HepG2 (cell line): ENCODE measurements at regions not wholly inside any gene's neighbourhood (a gene's known extent, or its start where the extent isn't known, plus 50 kb on each side); places are given as distances from the start of the nearest gene placed in this dataset.

Experiments
- ATAC-seq: fragments of 200-7000 bp; cut with Tn5 transposase; 3 replicates; pipeline ENCODE4 v1.9.1; 2020; ENCODE audit warnings: mild to moderate bottlenecking, moderate library complexity
- BruUV-seq: library from RNA; stranded (reverse); fragments of 400-500 nt; replicated peaks from 2 replicates; lab custom pipeline; 2021; lab: Mats Ljungman, UMichigan
- CTCF ChIA-PET: fragments of 300-600 bp; formaldehyde crosslinking; extraction: SDS; loops from one replicate; lab custom pipeline; 2021; ENCODE audit warnings: low total read pairs, inconsistent platforms, low intra/inter-chr PET ratio; lab: Yijun Ruan, JAX
- POLR2A ChIA-PET: fragments of 350-600 bp; sonication (Branson Sonifier 250); formaldehyde crosslinking; loops from one replicate; lab custom pipeline; 2020; ENCODE audit warnings: antibody characterized with exemption, inconsistent platforms; lab: Yijun Ruan, JAX
- DNase-seq: peaks from one replicate; pipeline ENCODE4 v3.0.0-alpha.2; 2015; ENCODE audit warnings: low spot score
- FAIRE-seq: peaks from 3 replicates; lab custom pipeline; 2011; peaks lifted over from hg19 to GRCh38; lab: Jason Lieb, UNC
- H2AFZ ChIP-seq: one replicate; pipeline ENCODE4 v1.6.1; 2011; ENCODE audit warnings: low read length, inconsistent platforms
- H3K27ac ChIP-seq: fragments of 300-600 bp; 3 replicates; pipeline ENCODE4 v1.8.0; 2011; ENCODE audit warnings: mixed run types, mild to moderate bottlenecking, mixed read lengths, low read length, inconsistent platforms; ENCODE audit not compliant: insufficient read depth; ENCODE audit errors: extremely low read length
- H3K27me3 ChIP-seq, 2 experiments: fragments of 200-600 bp in 1 of 2; 2 replicates in 1 of 2; 3 replicates in 1 of 2; pipeline versions ENCODE4 v1.6.0 to v1.8.0; 2011; ENCODE audit warnings: low read length in 2 of 2, mild to moderate bottlenecking in 2 of 2, moderate library complexity in 2 of 2, inconsistent platforms in 1 of 2; ENCODE audit not compliant: insufficient read depth in 2 of 2, control insufficient read depth in 1 of 2
- H3K36me3 ChIP-seq, 2 experiments: fragments of 200-600 bp in 1 of 2; replicated peaks in 1 of 2; 2 replicates in 1 of 2; 3 replicates in 1 of 2; pipeline versions ENCODE4 v1.5.1 to v1.8.0; 2011; ENCODE audit warnings: low read length in 2 of 2, inconsistent platforms in 1 of 2; ENCODE audit not compliant: insufficient read depth in 2 of 2, control insufficient read depth in 1 of 2
- H3K4me1 ChIP-seq: 2 replicates; pipeline ENCODE4 v1.5.1; 2012; ENCODE audit warnings: low read length, inconsistent platforms; ENCODE audit not compliant: insufficient read depth
- H3K4me2 ChIP-seq: 2 replicates; pipeline ENCODE4 v1.6.0; 2011; ENCODE audit warnings: low read depth, low read length, inconsistent platforms
- H3K4me3 ChIP-seq, 3 experiments: fragments of 200-600 bp in 1 of 3; sonication (generic), shearing (Covaris generic) in 1 of 3; replicated peaks in 1 of 3; 2 replicates each; pipeline ENCODE4 v1.5.1; 2011 to 2016; ENCODE audit warnings: low read length in 3 of 3, inconsistent platforms in 2 of 3, low read depth in 2 of 3, mild to moderate bottlenecking in 2 of 3, control low read depth in 1 of 3, mixed read lengths in 1 of 3; ENCODE audit not compliant: insufficient read depth in 1 of 3
- H3K79me2 ChIP-seq: one replicate; pipeline ENCODE4 v1.6.1; 2011; ENCODE audit warnings: low read length, inconsistent platforms; ENCODE audit not compliant: insufficient read depth
- H3K9ac ChIP-seq: 2 replicates; pipeline ENCODE4 v1.6.0; 2011; ENCODE audit warnings: mild to moderate bottlenecking, low read depth, low read length, inconsistent platforms; ENCODE audit not compliant: insufficient read depth
- H3K9me3 ChIP-seq: 2 replicates; pipeline ENCODE4 v1.5.1; 2012; ENCODE audit warnings: mild to moderate bottlenecking, low read length
- H4K20me1 ChIP-seq: 2 replicates; pipeline ENCODE4 v1.6.0; 2011; ENCODE audit warnings: inconsistent platforms, mild to moderate bottlenecking, low read length, moderate library complexity; ENCODE audit not compliant: insufficient read depth
- ATF4 ChIP-seq, 2 experiments: fragments of 450-650 bp in 1 of 2; sonication (generic) in 1 of 2; formaldehyde crosslinking; IDR thresholded peaks; 2 replicates each; pipeline versions ENCODE4 v1.5.0 to v1.8.0; 2020 to 2022; ENCODE audit warnings: mild to moderate bottlenecking in 1 of 2, missing genetic modification reagents in 1 of 2
- NR0B2 ChIP-seq: sonication (generic); formaldehyde crosslinking; IDR thresholded peaks from 2 replicates; pipeline ENCODE4 v1.4.0; 2020; ENCODE audit warnings: mild to moderate bottlenecking, missing genetic modification reagents
- REST ChIP-seq, 2 experiments: IDR thresholded peaks; 2 replicates each; pipeline ENCODE4 v1.6.1; 2011 to 2012; ENCODE audit warnings: low read length in 2 of 2, borderline replicate concordance in 1 of 2, low read depth in 1 of 2, mild to moderate bottlenecking in 1 of 2, moderate library complexity in 1 of 2
- SRY ChIP-seq: sonication (generic); formaldehyde crosslinking; IDR thresholded peaks from 2 replicates; pipeline ENCODE4 v1.8.0; 2022; ENCODE audit warnings: mild to moderate bottlenecking, missing genetic modification reagents
- ZMYM4 ChIP-seq: sonication (generic); formaldehyde crosslinking; IDR thresholded peaks from 2 replicates; pipeline ENCODE4 v1.8.1; 2023; ENCODE audit warnings: mild to moderate bottlenecking, missing genetic modification reagents
- ZNF574 ChIP-seq: sonication (generic); formaldehyde crosslinking; IDR thresholded peaks from 2 replicates; pipeline ENCODE4 v1.4.0; 2020; ENCODE audit warnings: missing genetic modification reagents
- ZNF639 ChIP-seq: conservative IDR thresholded peaks from 2 replicates; pipeline ENCODE4 v1.6.1; 2018; ENCODE audit warnings: missing genetic modification reagents
- ZNF646 ChIP-seq: sonication (generic); formaldehyde crosslinking; IDR thresholded peaks from 2 replicates; pipeline ENCODE4 v1.9.0; 2021; ENCODE audit warnings: mild to moderate bottlenecking, missing genetic modification reagents
- WGBS: methylation state at CpG from one replicate; pipeline ENCODE4 v1.1.6; 2017; ENCODE audit warnings: low lambda C conversion rate; 5-methylcytosine and 5-hydroxymethylcytosine counted together
- in situ Hi-C: cut with HindIII; loops from 2 replicates; pipeline ENCODE4 v1.10.0; 2017; ENCODE audit warnings: low pct_unique_long_range_greater_than_20kb; ENCODE audit not compliant: extremely low pct_ligation_motif_present
- intact Hi-C: fragments of 100-400 bp; cut with micrococcal nuclease; formaldehyde crosslinking; loops from one replicate; pipeline ENCODE4 v1.10.0; 2022; ENCODE audit not compliant: unreplicated experiment

GRCh38 chr6:134376785-134377184, 58.9 kb upstream of the SGK1 start:
- H3K27ac ChIP-seq: no peak overlapping the region
- CTCF ChIA-PET: no interaction called here
- no peaks in the 10 kb centered on the region for H3K79me2 ChIP-seq
- no peaks in the 10 kb centered on the region for H3K36me3 ChIP-seq
- WGBS: 31% methylated on average over 3 of the region's 3 CpGs
- H3K27me3 ChIP-seq: no peaks in the 10 kb centered on the region; a peak in 1 of 5 replicates
- in situ Hi-C loops: no loop called here
- no peaks in the 10 kb centered on the region for H3K4me1 ChIP-seq
- POLR2A ChIA-PET: no interaction called here
- no peak for DNase-seq
- no peak overlapping the region for H3K9ac ChIP-seq
- intact Hi-C loops: no loop called here
- FAIRE-seq: no peak
- H3K9me3 ChIP-seq: no peaks in the 10 kb centered on the region
- no peaks in the 10 kb centered on the region for H4K20me1 ChIP-seq
- ATAC-seq: no peak
- no peak overlapping the region for H2AFZ ChIP-seq
- no peak overlapping the region for H3K4me3 ChIP-seq
- no peak overlapping the region for H3K4me2 ChIP-seq
- no TSS peak for BruUV-seq
- no peak for TF ChIP-seq ZMYM4
- no peak for TF ChIP-seq SRY (CRISPR knock-in tag)
- no peak for TF ChIP-seq ZNF646 (CRISPR knock-in tag)
- no peak for TF ChIP-seq ZNF639 (CRISPR knock-in tag)
- no peak for TF ChIP-seq NR0B2 (CRISPR knock-in tag)
- TF ChIP-seq REST (IDR thresholded peaks at IDR 0.05; ENCODE audit: borderline replicate concordance in 1 of 2, low read depth in 1 of 2, low read length in 2 of 2): no peak
- TF ChIP-seq ZNF574 (CRISPR knock-in tag): no peak
- no peak for TF ChIP-seq ATF4 (CRISPR knock-in tag; IDR thresholded peaks at IDR 0.05)
